Activated naive CD4-positive, alpha-beta T cell treated with Interleukin-2 at 50 U/mL for 16 hours (primary cell): ENCODE measurements at regions not wholly inside any gene's neighbourhood (a gene's known extent, or its start where the extent isn't known, plus 50 kb on each side); places are given as distances from the start of the nearest gene placed in this dataset.
"Not testable (repeated sequence)": the region's sequence is repeated elsewhere in the genome, so short reads cannot be mapped to it uniquely, and the experiment has no call there.

Source experiments
- DNase-seq: peaks from one replicate; pipeline ENCODE4 v3.0.0-alpha.2; 2020

DNA sequence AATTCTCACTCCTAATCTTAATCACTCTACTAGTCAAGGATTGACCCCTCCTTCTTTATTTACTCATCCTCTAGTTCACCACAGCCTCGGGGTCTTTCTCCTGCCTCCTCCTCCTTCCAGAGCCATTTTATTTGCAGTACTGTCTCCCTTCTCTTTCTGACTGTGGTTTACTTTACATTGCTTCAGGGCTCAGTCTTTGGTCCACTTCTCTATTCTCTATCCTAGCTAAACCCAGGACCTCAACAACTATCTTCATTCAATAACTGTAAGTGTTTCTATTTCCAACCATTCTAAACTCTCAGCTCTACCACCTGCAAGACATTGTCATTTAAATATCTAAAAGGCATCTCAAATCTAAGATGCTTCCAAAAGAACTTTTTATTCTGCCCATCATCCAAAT lies 493.8 kb downstream of the TTLL7 start:
- no peak for DNase-seq

DNA sequence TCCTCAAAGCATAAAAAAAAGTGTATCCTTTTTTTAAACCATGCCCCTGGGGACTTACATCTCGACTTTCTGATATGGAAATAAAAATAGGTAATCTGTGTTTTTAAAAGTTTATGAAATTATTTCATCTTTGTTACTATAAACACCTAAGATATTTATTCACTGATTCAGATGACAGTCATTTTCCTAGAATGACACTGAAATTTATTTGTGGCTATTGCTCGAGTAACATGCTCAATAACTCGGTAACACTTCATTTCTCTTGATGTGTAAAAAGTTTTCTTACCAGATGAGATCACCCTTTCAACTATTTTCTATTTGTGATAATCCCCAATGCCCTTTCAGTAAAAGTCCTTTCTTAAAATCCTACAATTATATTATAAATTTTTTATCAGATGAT lies 495.8 kb downstream of the TTLL7 start:
- no peak for DNase-seq

DNA sequence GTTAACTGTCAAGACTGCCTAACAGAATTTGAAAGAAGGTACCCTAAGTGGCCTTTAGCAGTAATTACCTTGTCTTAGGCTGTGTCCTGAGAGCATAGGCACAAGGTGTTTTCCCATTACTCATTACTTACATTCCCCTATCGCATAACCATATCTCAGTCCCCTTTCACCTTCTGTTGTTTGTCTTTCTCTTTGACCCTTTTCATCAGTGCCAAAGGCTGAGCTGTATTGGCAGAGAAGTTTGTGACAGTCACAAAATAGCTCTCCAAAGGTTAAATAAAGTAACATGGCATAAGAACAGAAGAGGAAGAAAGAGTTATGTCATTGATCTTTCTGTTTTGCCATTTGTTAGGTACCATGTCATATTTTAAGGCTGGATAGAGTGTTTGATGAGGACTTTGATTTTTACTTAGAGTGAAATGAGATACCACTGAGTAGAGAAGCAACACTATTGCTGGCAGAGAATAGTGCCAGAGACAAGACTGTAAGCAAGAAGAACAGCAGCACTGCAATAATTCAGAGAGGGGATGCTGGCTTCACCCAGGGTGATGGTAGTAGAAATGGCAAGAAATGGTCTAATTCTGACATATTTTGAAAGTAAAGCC lies 497.8 kb downstream of the TTLL7 start:
- DNase-seq, result no peak

DNA sequence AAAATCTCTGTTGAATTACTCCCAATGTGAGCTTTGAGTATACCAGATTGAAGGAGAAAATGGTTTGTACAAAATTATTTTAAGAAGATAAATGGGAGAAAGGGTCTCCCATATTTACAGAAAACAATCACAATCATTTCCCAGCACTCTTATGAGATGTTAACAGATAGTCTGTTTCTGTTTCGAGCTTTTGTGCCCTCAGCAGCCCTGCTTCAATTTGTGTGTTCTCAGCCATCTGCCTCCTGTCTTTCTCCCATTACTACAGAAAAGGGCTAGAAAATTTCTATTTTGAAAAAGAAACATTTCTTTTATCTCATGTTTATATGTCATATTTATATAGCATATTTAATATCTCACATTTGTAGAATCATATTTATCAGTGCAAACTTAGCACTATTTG lies 498.4 kb downstream of the TTLL7 start:
- DNase-seq, result no peak

DNA sequence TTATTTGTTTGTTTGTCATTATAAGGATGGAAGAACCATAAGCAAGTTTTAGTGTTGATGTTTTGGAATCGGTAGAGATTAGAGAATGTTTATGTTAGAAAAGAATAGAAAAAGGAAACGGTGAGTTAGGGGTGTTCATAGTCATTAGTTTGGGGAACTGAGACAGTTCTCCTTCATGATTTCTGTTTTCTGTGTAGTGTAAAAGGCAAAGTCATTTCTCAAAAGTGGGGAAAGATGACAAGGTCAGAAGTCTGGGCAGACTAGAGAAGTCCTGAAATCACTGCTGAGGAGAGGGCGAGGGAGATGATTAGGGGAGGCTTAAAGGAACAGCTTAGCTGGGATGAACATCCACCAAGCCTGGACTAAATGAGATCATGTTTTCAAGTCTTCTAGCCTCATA lies 498.9 kb downstream of the TTLL7 start:
- DNase-seq, result no peak

DNA sequence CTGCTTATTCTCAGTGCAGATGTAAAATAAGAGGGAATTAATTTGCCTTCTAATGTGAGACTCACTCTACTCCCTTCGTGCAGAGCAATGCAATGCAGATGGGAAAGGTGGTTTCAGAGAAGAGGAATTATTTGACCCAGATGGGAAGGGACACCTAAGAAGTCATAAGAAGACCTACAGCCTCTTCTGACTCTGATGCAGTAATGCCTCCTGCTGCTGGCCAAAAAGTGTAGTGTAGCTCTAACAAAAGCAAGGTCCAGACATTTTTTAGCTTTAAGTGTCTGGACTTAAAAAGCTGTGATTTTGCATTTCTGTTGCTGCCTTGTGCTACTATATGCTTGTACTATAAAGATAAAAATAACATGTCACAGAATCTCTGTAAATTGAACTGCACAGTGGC lies 501.4 kb downstream of the TTLL7 start:
- no peak for DNase-seq

DNA sequence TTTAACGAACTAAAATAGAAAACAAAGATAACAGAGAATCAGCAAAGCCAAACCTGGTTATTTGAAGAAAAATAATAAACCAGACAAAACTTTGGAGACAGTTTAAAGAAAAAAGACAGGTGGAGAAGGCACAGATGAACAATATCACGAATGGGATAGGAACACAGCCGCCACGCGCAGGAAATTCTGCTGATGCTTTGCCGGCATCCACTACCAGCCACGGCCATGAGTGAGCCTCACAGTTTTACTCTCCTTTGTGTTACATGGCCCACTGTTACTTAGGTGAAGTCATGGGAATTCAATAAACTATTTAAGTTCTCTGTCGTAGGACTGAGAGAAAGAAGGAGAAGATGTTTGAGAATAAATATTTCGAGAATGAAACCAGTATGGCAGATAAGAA lies 503.4 kb downstream of the TTLL7 start:
- no peak for DNase-seq

DNA sequence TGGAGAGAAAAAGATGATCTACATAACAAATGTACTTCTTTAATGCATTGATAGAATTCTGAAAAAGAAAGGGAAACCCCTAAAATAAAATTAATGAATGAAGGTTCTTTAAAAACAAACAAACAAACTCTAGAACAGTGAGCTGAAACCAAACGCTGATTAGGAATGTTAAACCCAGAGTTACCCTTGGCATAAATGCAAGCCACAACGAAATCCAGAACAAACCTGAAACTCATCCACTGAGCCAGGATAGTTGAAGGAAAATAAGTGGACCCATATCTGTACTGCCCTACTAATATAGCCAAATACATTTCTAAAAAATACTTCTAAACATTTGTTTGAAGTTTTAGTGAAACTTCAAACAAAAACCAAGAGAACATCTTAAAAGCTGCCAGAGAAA lies 505.3 kb downstream of the TTLL7 start:
- no peak for DNase-seq

DNA sequence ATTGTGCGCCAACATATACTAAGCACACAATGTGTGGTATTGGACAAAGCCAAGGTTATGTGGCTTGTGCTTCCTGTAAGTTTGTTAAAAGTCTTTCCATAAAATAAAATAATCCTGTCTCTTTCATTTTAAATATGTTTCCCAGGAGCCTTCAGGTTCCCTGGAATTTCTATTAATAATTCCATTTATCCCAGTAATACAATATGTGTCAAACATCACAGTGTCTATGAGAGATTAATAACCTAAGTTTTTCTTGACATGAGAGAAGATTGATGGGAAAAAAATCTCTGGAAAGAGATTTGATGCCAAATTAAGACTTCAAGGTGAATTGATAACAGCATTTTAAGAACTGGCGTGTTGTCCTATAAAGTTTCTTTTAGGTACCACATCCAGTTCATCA lies 507.0 kb downstream of the TTLL7 start:
- DNase-seq, result no peak

DNA sequence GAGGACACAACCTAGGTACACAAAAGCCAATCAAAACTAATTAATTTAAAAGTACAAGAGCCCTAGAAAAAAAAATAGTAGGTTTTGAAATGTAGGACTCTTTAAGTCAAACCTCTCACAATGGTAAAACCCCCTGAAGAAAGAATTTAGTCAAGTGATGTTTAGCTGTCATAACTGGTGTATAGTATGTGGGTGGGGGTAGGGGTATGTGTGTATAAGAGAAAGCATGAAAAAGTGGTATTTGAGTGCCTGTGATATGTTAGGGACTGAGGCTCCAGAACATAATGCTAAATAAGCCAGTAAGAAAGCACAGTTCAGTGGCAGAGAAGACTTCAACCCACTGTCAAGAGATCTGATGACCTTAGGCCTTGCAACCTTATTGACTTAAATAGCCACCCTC lies 507.9 kb downstream of the TTLL7 start:
- no peak for DNase-seq

DNA sequence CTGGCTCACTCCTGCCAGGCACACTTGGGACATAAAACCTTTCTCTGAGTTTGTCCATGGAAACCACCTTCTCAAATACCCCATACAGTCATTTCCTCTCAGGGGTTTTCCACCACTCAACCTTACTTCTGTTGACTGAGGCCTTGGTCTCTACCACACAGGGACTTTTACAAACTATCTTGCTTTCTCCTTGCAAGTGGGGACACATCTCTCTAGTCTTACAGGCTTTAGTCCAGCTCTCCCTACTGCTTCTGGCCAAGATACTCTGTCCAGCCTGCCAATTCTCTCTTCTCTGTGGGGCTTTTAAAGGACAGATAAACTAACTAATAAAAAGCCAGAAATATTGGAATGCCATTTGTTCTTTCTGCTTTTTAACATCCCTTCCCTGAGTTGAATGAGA lies 510.8 kb downstream of the TTLL7 start:
- DNase-seq, result not testable (repeated sequence)

DNA sequence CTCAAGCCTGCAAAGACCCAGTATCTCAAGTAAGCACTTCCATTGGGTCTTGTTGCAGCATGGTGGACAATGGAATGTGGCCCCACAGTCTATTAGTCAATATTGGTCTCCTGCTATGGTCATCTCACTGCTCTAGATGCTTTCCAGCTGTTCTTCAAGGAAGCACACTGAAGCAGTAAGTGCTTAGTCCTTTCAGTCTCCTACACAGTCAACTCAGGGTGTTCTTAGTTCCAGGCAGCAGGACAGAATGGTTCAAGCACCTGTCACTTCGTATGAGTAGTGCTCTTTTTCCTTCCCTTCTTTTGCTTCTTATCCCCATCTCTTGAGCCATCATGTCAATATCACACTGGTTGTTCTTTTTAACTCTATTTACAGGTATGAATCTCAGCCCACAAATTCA lies 511.5 kb downstream of the TTLL7 start:
- not testable (repeated sequence) for DNase-seq

DNA sequence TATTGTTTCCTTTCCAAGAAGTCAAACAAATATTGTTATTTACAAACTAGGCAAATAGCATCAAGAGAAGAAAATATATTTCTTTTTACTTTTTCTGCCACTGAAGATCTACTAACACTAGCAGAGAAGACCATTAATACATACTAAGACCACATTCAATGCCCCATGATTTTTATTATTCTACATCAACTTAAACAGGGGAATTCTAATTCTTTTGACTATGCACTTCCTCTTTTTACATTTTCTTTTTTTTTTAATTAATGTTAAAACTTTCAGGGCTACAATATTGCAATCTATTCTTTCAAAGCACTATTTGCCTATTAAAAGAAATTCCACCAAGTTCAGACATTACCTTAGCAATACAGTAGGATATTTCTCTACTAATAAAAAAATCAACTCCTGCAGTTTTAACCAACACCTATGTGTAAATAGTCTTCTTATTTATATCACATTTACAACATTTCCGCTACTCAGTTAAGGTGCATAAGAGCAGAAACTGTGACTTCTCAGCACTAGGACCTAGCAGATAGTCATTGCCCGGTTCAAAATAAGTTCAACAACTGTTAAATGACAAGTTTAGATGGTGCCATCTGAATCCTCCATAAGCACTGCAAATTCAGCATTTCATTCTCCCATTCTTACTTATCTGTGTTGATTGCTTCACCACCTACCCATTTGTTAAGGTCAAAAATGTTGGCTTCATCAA lies 513.5 kb downstream of the TTLL7 start:
- not testable (repeated sequence) for DNase-seq

DNA sequence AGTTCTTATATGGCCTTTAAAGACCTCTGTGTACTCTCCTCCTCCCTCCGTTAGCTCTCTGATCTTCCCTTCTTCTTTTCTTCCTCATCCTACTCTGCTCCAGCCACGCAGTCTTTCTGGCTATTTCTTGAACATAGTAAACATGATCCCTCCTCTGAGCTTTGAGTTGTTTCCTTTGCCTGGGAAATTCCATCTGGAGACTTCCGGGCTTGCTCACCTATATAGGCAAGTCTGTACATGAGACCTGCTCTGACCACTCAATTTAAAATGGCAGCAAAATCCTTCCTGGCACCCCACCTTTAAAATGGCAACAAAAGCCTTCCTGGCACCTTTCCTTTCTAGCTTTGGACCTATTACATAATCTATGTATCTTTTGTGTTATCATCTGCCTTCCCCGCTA lies 517.6 kb downstream of the TTLL7 start:
- not testable (repeated sequence) for DNase-seq

DNA sequence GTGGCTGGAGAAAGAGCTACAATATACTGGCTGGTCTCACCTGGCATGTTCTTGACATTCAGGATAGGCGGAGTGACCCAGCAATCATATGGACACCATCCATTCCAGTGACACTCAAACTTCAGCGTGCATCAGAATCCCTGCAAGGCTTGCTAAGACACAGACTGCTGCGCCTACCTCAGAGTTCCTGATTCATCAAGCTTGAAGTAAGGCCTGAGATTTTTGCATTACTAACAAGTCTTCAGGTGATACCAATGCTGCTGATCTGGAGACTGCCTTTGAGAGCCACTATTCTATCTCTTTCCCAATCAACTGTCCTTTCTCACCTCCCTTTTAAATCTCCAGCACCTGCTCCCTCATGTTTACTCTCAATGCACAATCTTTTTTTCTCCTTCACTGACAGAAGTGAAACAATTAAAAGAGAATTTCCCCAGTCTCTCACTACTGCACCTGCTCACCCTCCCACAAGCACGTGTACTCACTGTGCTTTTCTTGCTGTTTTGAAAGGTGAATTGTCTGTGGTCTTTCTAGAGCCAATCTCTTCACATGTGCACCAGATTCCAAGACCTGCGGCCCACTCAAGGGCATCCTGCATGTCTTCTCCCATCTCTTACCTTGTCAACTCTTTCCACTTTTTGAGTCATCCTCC lies 519.2 kb downstream of the TTLL7 start:
- not testable (repeated sequence) for DNase-seq

DNA sequence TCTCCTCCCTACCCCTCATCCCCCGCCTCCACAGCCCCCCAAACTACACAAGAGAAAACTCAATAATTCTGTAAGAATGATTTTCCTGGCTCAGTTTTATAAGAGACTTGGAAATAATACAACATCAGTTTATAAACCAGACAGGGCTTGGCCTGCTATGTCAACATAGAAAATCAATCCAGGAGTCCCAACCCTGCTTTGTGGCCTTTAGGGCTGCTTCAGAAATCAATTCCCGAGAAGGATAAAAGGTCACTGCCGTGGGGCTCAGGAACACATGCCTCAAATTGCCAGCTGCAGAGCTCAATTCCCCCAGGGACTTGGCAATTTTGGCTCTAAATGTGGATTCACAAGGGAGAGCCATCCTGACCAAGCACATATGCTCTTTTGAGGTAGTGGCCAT lies 520.8 kb downstream of the TTLL7 start:
- not testable (repeated sequence) for DNase-seq

DNA sequence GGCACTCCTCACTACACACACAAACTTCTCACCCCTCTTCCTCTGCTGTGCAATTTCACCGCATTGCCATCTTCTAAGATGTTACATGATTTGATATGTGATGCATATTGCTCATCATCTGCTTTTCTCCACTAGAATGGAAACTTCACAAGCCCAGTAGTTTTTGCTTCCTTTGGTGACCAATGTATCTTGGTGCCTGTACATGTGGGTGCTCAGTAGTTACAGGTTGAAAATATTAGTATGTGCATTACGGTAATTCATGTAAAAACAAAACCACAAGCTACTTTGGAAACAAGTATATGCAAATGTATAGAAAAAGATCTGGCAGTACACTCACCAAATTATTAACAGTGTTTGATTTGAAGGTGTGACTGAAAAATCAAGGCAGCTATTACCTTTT lies 522.4 kb downstream of the TTLL7 start:
- not testable (repeated sequence) for DNase-seq

DNA sequence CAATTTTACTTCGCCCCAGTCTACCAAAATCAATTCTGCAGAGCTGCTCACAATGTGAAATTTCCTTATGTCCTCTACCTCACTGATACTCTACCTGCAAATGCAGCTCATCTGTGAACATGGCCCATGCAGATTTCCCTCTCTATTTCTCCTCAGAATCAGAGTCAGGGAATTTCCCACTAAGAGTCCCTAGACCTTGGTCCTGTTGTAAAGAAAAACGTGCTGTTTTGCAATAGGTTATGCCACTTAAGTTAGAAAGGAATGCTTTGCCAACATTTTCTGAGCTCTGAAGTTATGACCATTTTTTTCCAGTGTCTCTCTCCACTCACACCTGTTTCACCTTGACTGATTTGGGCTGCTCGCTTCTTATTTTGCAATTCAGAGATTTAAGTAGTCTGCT lies 524.0 kb downstream of the TTLL7 start:
- DNase-seq, result not testable (repeated sequence)

DNA sequence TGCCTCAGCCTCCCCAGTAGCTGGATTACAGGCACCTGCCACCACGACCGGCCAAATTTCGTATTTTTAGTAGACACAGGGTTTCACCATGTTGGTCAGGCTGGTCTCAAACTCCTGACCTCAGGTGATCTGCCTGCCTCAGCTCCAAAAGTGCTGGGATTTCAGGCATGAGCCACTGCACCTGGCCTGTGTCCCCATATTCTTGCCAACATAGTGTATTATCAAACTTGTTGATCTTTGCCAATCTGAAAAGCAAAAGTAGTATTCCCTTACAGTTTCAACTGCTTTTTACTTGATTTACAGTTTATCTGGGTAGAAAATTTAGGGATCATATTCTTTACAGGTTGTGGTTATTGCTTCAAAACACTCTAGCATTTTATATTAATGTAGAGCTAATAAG lies 524.9 kb downstream of the TTLL7 start:
- DNase-seq, result not testable (repeated sequence)

DNA sequence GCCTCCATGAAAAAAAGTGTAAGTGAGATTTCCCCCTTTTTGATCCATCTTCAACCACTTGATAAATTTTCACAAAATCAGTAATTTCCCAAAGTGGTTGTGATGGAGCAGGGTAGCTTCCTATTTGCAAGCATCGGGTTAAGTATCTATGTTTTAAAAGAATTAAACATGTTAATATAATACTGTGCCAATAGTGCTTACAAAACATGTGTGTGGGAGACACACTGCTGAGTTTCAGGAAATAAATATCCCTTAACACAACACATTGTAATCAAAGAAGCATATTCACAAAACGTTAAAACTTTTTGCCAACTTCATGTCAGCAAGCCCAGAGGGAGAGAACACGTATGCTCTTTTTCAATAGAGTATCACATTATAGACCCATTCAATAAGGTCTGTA lies 526.9 kb downstream of the TTLL7 start:
- DNase-seq, result not testable (repeated sequence)

DNA sequence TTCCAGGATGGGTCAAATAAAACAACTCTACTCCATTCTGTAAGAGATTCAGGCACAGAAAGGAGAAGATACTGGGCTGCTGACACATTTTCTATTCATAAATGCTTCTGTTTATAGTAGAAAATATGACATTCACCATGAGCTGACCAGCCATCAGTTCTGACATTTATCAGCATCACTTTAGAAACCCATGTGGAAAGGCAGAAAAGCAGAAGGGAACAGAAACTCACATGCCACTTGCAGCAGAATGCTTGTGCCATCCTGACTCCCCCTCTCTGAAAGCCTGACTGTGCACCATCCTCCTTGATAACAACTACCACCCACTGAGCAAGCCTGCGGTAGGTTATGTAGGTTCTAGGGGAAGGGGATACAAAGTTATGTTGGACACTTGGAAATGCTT lies 527.7 kb downstream of the TTLL7 start:
- DNase-seq, result not testable (repeated sequence)

DNA sequence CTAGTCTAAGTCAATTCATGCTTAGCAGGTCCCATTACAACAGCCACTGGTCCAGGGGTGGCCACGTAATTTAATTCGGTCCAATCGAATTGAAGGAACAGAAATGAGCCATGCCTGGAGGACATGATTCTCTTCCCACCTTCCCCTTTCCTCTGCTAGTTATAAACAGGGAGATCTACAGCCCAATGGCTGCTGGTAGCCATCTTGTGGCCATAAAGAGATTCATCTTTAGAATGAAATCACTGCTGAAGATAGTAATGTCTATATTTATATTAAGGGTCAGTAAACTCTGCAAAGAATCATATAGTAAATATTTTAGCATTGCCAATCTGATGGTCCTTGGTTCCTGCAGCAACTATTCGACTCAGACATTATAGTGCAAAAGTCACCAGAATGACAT lies 530.6 kb downstream of the TTLL7 start:
- not testable (repeated sequence) for DNase-seq

DNA sequence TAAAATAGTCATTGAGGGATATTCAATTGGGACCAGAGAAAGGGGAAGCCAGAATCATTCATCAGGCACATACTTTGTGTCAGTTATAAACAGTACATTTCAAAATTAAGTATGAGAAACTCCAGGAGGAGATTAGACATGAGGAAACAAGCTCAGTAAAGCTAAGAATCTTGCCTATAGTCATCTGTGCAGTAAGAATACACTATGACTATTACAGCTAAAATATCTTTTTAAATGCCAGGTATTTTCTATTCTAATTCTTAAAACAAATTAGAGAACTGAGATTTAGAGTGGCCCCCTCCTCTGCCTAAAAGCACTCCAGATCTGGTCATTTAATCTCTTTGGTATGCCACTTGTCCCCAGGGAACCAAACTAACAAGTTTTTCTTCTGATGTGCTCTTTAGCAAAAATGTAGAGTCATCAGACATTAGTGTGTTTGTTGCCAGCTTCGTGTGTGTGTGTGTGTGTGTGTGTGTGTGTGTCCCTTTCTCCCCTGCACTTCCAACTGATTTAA lies 541.1 kb downstream of the TTLL7 start:
- DNase-seq, result not testable (repeated sequence)

DNA sequence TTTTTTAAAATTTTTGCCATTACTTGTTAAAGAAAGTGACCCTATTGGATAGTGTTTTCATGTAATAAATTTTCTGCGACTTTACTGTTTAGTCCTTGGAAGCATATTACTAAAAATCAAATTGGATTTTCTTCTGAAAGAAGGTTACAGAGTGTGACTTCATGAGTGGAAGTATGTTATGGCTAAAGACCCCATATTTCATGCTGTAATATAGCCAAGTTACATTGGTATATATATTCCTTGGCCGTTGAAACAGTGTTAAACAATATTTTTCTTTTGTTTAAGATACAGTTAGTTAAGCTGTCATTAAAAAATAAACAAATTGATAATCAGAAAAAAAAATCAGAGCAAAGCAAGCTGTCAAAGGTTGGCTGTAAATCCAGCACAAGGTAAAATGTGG lies 541.7 kb downstream of the TTLL7 start:
- DNase-seq, result not testable (repeated sequence)
